PFSK-1 (cell line): ENCODE measurements at regions not wholly inside any gene's neighbourhood (a gene's known extent, or its start where the extent isn't known, plus 50 kb on each side); places are given as distances from the start of the nearest gene placed in this dataset.

Experiments used
- FOXP2 ChIP-seq: optimal IDR thresholded peaks from 2 replicates; pipeline ENCODE3; 2011; ENCODE audit warnings: borderline replicate concordance, control low read depth, inconsistent platforms; ENCODE audit not compliant: insufficient read depth; ENCODE audit errors: extremely low read length, extremely low read depth
- POLR2AphosphoS5 ChIP-seq: IDR thresholded peaks from 2 replicates; pipeline ENCODE4 v1.6.1; 2012; ENCODE audit warnings: low read depth, mild to moderate bottlenecking, control low read depth, low read length, moderate library complexity
- REST ChIP-seq, 2 experiments: IDR thresholded peaks; 2 replicates each; pipeline versions ENCODE4 v1.6.1 to v1.8.0; 2011 to 2012; ENCODE audit warnings: low read depth in 2 of 2, low read length in 2 of 2, control low read depth in 1 of 2, inconsistent platforms in 1 of 2, mild to moderate bottlenecking in 1 of 2, moderate library complexity in 1 of 2; ENCODE audit not compliant: insufficient read depth in 1 of 2
- SIN3A ChIP-seq: IDR thresholded peaks from 2 replicates; pipeline ENCODE4 v1.6.1; 2012; ENCODE audit warnings: mild to moderate bottlenecking, low read length, moderate library complexity, borderline replicate concordance; ENCODE audit not compliant: insufficient read depth
- TAF1 ChIP-seq: IDR thresholded peaks from 2 replicates; pipeline ENCODE4 v1.6.1; 2012; ENCODE audit warnings: low read length, control low read depth, borderline replicate concordance; ENCODE audit not compliant: insufficient read depth

GRCh38 chr14:27668531-27668930 lies 1070.7 kb upstream of the NOVA1 start:
- TF ChIP-seq TAF1, result no peak
- no peak for TF ChIP-seq REST (IDR thresholded peaks at IDR 0.05; ENCODE audit: insufficient read depth in 1 of 2, low read depth in 2 of 2, low read length in 2 of 2)
- TF ChIP-seq POLR2AphosphoS5, result no peak
- TF ChIP-seq SIN3A, result no peak
- no peak for TF ChIP-seq FOXP2

GRCh38 chr14:27672047-27672446 lies 1074.2 kb upstream of the NOVA1 start:
- TF ChIP-seq SIN3A (no peak), REST (IDR thresholded peaks at IDR 0.05; ENCODE audit: insufficient read depth in 1 of 2, low read depth in 2 of 2, low read length in 2 of 2) (no peak), FOXP2 (no peak), TAF1 (no peak), POLR2AphosphoS5 (no peak)

GRCh38 chr14:27686137-27686536 lies 1080.5 kb upstream of the FOXG1 start:
- TF ChIP-seq FOXP2 (no peak), POLR2AphosphoS5 (no peak), REST (IDR thresholded peaks at IDR 0.05; ENCODE audit: insufficient read depth in 1 of 2, low read depth in 2 of 2, low read length in 2 of 2) (no peak), TAF1 (no peak), SIN3A (no peak)

GRCh38 chr14:27688841-27689444 lies 1077.6 kb upstream of the FOXG1 start:
- no peak for TF ChIP-seq REST (IDR thresholded peaks at IDR 0.05; ENCODE audit: insufficient read depth in 1 of 2, low read depth in 2 of 2, low read length in 2 of 2)
- TF ChIP-seq TAF1, result no peak
- no peak for TF ChIP-seq FOXP2
- no peak for TF ChIP-seq POLR2AphosphoS5
- no peak for TF ChIP-seq SIN3A

GRCh38 chr14:27712364-27712763 lies 1054.2 kb upstream of the FOXG1 start:
- no peak for TF ChIP-seq TAF1
- TF ChIP-seq SIN3A, result no peak
- TF ChIP-seq REST (IDR thresholded peaks at IDR 0.05; ENCODE audit: insufficient read depth in 1 of 2, low read depth in 2 of 2, low read length in 2 of 2), result no peak
- no peak for TF ChIP-seq POLR2AphosphoS5
- no peak for TF ChIP-seq FOXP2
